Activated CD4-positive, alpha-beta T cell treated with anti-CD3 and anti-CD28 coated beads for 36 hours (primary cell): ENCODE measurements at regions not wholly inside any gene's neighbourhood (a gene's known extent, or its start where the extent isn't known, plus 50 kb on each side); places are given as distances from the start of the nearest gene placed in this dataset.
"Not testable (repeated sequence)": the region's sequence is repeated elsewhere in the genome, so short reads cannot be mapped to it uniquely, and the experiment has no call there.

Experiments used
- ATAC-seq: fragments of 200-7000 bp; cut with Tn5 transposase; one replicate; pipeline ENCODE4 v1.10.0; 2021; ENCODE audit warnings: mild to moderate bottlenecking, moderate library complexity
- CTCF ChIA-PET: fragments of 350-600 bp; sonication (Branson Sonifier 250); formaldehyde crosslinking; loops from one replicate; lab custom pipeline; 2021; ENCODE audit warnings: antibody characterized with exemption; lab: Charles Lee
- POLR2A ChIA-PET: fragments of 350-600 bp; sonication (Branson Sonifier 250); formaldehyde crosslinking; loops from one replicate; lab custom pipeline; 2021; ENCODE audit warnings: antibody characterized with exemption, inconsistent platforms; lab: Charles Lee
- DNase-seq: peaks from one replicate; pipeline ENCODE4 v3.0.0-alpha.2; 2020
- H3K27ac Mint-ChIP-seq: one replicate; pipeline ENCODE4 v1.8.0; 2021; ENCODE audit warnings: mixed read lengths
- H3K27me3 Mint-ChIP-seq: one replicate; pipeline ENCODE4 v1.8.0; 2021; ENCODE audit warnings: mixed read lengths
- H3K36me3 Mint-ChIP-seq: one replicate; pipeline ENCODE4 v1.8.0; 2021; ENCODE audit warnings: low read depth, mixed read lengths
- H3K4me1 Mint-ChIP-seq: one replicate; pipeline ENCODE4 v1.8.0; 2021; ENCODE audit warnings: mixed read lengths
- H3K4me3 Mint-ChIP-seq: one replicate; pipeline ENCODE4 v1.8.0; 2021; ENCODE audit warnings: mild to moderate bottlenecking, moderate library complexity, mixed read lengths
- H3K9me3 Mint-ChIP-seq: one replicate; pipeline ENCODE4 v1.8.0; 2021; ENCODE audit warnings: low read depth, mixed read lengths
- intact Hi-C, 2 experiments: fragments of 100-400 bp; cut with DNase I in 1 of 2; cut with micrococcal nuclease in 1 of 2; formaldehyde crosslinking; loops; one replicate each; pipeline versions ENCODE4 v1.14.2 to v1.15.1; 2022 to 2024; cut with DNase I, micrococcal nuclease

GRCh38 chr3:137116619-137117018 lies 158.8 kb downstream of the IL20RB start:
- Mint-ChIP-seq H3K27ac (no peak overlapping the region), H3K4me1 (no peaks in the 10 kb centered on the region), H3K9me3 (no peaks in the 10 kb centered on the region), H3K36me3 (no peaks in the 10 kb centered on the region), H3K27me3 (peaks cover 3% of the 10 kb centered on the region), H3K4me3 (no peak overlapping the region)
- POLR2A ChIA-PET = no interaction called here
- DNase-seq (no peak), ATAC-seq (no peak)
- intact Hi-C loops = no loop called here
- CTCF ChIA-PET = interaction anchor here (1.3 to 2.1 kb wide), 2 partner anchors 12 to 15 kb away, joined by 5 read pairs; no protein-coding TSS in a partner anchor

- peak; percentile 52 for DNase-seq
- Mint-ChIP-seq H3K9me3 (no peaks in the 10 kb centered on the region), H3K4me1 (no peaks in the 10 kb centered on the region), H3K4me3 (no peak overlapping the region), H3K27ac (no peak overlapping the region), H3K27me3 (peaks cover 7% of the 10 kb centered on the region), H3K36me3 (no peaks in the 10 kb centered on the region)
- ChIA-PET CTCF (interaction anchor here (0.7 to 1.3 kb wide), 4 partner anchors 10 to 498 kb away, joined by 3 to 4 read pairs (median 4); no protein-coding TSS in a partner anchor), POLR2A (no interaction called here)
- peak; percentile 44 for ATAC-seq
- intact Hi-C loops = loop anchor here (1.0 kb wide), 1 partner anchor 824 kb away; no protein-coding TSS in a partner anchor
Observed at GRCh38 chr3:137121704-137122314, 164.0 kb downstream of the IL20RB start.

GRCh38 chr3:137131081-137131480 lies 173.3 kb downstream of the IL20RB start:
- H3K27me3 Mint-ChIP-seq = no peaks in the 10 kb centered on the region
- H3K27ac Mint-ChIP-seq = no peak overlapping the region
- intact Hi-C loops = no loop called here
- no peaks in the 10 kb centered on the region for H3K9me3 Mint-ChIP-seq
- ATAC-seq (no peak), DNase-seq (no peak)
- CTCF ChIA-PET = no interaction called here
- no peak overlapping the region for H3K4me3 Mint-ChIP-seq
- H3K36me3 Mint-ChIP-seq = no peaks in the 10 kb centered on the region
- H3K4me1 Mint-ChIP-seq = peaks cover 15% of the 10 kb centered on the region
- POLR2A ChIA-PET = no interaction called here

- no peak for DNase-seq
- intact Hi-C loops = no loop called here
- peaks cover 15% of the 10 kb centered on the region for H3K4me1 Mint-ChIP-seq
- POLR2A ChIA-PET = no interaction called here
- no peak overlapping the region for H3K27ac Mint-ChIP-seq
- CTCF ChIA-PET = interaction anchor here (1.2 kb wide), 1 partner anchor 13 kb away, joined by 3 read pairs; no protein-coding TSS in a partner anchor
- peaks cover 9% of the 10 kb centered on the region for H3K27me3 Mint-ChIP-seq
- no peak for ATAC-seq
- H3K9me3 Mint-ChIP-seq = no peaks in the 10 kb centered on the region
- no peaks in the 10 kb centered on the region for H3K36me3 Mint-ChIP-seq
- H3K4me3 Mint-ChIP-seq = no peak overlapping the region
Observed at GRCh38 chr3:137134431-137134830, 176.6 kb downstream of the IL20RB start.

GRCh38 chr3:137148406-137148805 lies 190.6 kb downstream of the IL20RB start:
- intact Hi-C loops = no loop called here
- no peak overlapping the region for H3K27ac Mint-ChIP-seq
- DNase-seq (no peak), ATAC-seq (no peak)
- H3K9me3 Mint-ChIP-seq = no peaks in the 10 kb centered on the region
- no peak overlapping the region for H3K4me3 Mint-ChIP-seq
- H3K27me3 Mint-ChIP-seq = peaks cover 4% of the 10 kb centered on the region
- POLR2A ChIA-PET = no interaction called here
- no peaks in the 10 kb centered on the region for H3K36me3 Mint-ChIP-seq
- CTCF ChIA-PET = interaction anchor here (0.7 kb wide), 1 partner anchor 25 kb away, joined by 3 read pairs; no protein-coding TSS in a partner anchor
- no peaks in the 10 kb centered on the region for H3K4me1 Mint-ChIP-seq

GRCh38 chr3:137148917-137149316 lies 191.1 kb downstream of the IL20RB start:
- peaks cover 4% of the 10 kb centered on the region for H3K27me3 Mint-ChIP-seq
- H3K4me3 Mint-ChIP-seq = no peak overlapping the region
- no peaks in the 10 kb centered on the region for H3K9me3 Mint-ChIP-seq
- intact Hi-C loops = no loop called here
- H3K4me1 Mint-ChIP-seq = no peaks in the 10 kb centered on the region
- ChIA-PET POLR2A (no interaction called here), CTCF (interaction anchor here (0.7 to 1.0 kb wide), 2 partner anchors 9 to 24 kb away, joined by 3 read pairs; no protein-coding TSS in a partner anchor)
- DNase-seq (no peak), ATAC-seq (no peak)
- no peaks in the 10 kb centered on the region for H3K36me3 Mint-ChIP-seq
- H3K27ac Mint-ChIP-seq = no peak overlapping the region

GRCh38 chr3:137150825-137151224 lies 193.0 kb downstream of the IL20RB start:
- Mint-ChIP-seq H3K36me3 (no peaks in the 10 kb centered on the region), H3K4me1 (no peaks in the 10 kb centered on the region), H3K4me3 (no peak overlapping the region), H3K27me3 (peaks cover 4% of the 10 kb centered on the region), H3K27ac (no peak overlapping the region), H3K9me3 (no peaks in the 10 kb centered on the region)
- intact Hi-C loops = no loop called here
- DNase-seq = no peak
- POLR2A ChIA-PET = no interaction called here
- no peak for ATAC-seq
- CTCF ChIA-PET = no interaction called here

- H3K4me1 Mint-ChIP-seq, H3K9me3 Mint-ChIP-seq, H3K27ac Mint-ChIP-seq, CTCF ChIA-PET, H3K4me3 Mint-ChIP-seq, intact Hi-C loops, DNase-seq, ATAC-seq, H3K27me3 Mint-ChIP-seq, H3K36me3 Mint-ChIP-seq, POLR2A ChIA-PET: not testable (repeated sequence)
Observed at GRCh38 chr3:137153046-137153445, 195.3 kb downstream of the IL20RB start.

- ATAC-seq = no peak
- ChIA-PET CTCF (no interaction called here), POLR2A (no interaction called here)
- Mint-ChIP-seq H3K27ac (no peak overlapping the region), H3K4me3 (no peak overlapping the region), H3K27me3 (peaks cover 4% of the 10 kb centered on the region), H3K9me3 (no peaks in the 10 kb centered on the region), H3K36me3 (no peaks in the 10 kb centered on the region), H3K4me1 (no peaks in the 10 kb centered on the region)
- intact Hi-C loops = no loop called here
- no peak for DNase-seq
Observed at GRCh38 chr3:137163241-137163871, 205.6 kb downstream of the IL20RB start.

- H3K36me3 Mint-ChIP-seq = no peaks in the 10 kb centered on the region
- ATAC-seq = no peak
- intact Hi-C loops = no loop called here
- ChIA-PET POLR2A (no interaction called here), CTCF (no interaction called here)
- no peak overlapping the region for H3K27ac Mint-ChIP-seq
- no peaks in the 10 kb centered on the region for H3K4me1 Mint-ChIP-seq
- peaks cover 4% of the 10 kb centered on the region for H3K27me3 Mint-ChIP-seq
- no peak for DNase-seq
- H3K9me3 Mint-ChIP-seq = no peaks in the 10 kb centered on the region
- H3K4me3 Mint-ChIP-seq = no peak overlapping the region
Observed at GRCh38 chr3:137163958-137164357, 206.2 kb downstream of the IL20RB start.

GRCh38 chr3:137165117-137165806 lies 207.5 kb downstream of the IL20RB start:
- Mint-ChIP-seq H3K27me3 (peaks cover 2% of the 10 kb centered on the region), H3K9me3 (peaks cover 2% of the 10 kb centered on the region), H3K4me1 (no peaks in the 10 kb centered on the region), H3K36me3 (no peaks in the 10 kb centered on the region), H3K27ac (no peak overlapping the region), H3K4me3 (no peak overlapping the region)
- ChIA-PET POLR2A (no interaction called here), CTCF (interaction anchor here (1.5 kb wide), 1 partner anchor 18 kb away, joined by 3 read pairs; no protein-coding TSS in a partner anchor)
- no peak for DNase-seq
- ATAC-seq = no peak
- intact Hi-C loops = no loop called here
